Epithelial cell of esophagus (primary cell): ENCODE measurements at regions not wholly inside any gene's neighbourhood (a gene's known extent, or its start where the extent isn't known, plus 50 kb on each side); places are given as distances from the start of the nearest gene placed in this dataset.
A peak's percentile ranks its signal among the peaks of the same experiment; 100 is the strongest.

Experiments used
- DNase-seq: peaks from one replicate; pipeline ENCODE4 v3.0.0; 2010; ENCODE audit warnings: low read depth
- H3K4me3 ChIP-seq: 2 replicates; pipeline ENCODE4 v1.5.1; 2011; ENCODE audit warnings: mild to moderate bottlenecking, low read length, control low read depth
- CTCF ChIP-seq: IDR thresholded peaks from 2 replicates; pipeline ENCODE4 v1.5.1; 2011; ENCODE audit warnings: low read depth, mild to moderate bottlenecking, low read length, control low read depth, inconsistent platforms; ENCODE audit not compliant: insufficient read depth; ENCODE audit errors: missing control alignments

- DNase-seq = no peak
- TF ChIP-seq CTCF = no peak
- no peak overlapping the region for H3K4me3 ChIP-seq
These were observed 73.7 kb upstream of the NECTIN1 start for GRCh38 chr11:119802670-119803069.

- no peak overlapping the region for H3K4me3 ChIP-seq
- DNase-seq = no peak
- no peak for TF ChIP-seq CTCF
These were observed 71.6 kb upstream of the NECTIN1 start for GRCh38 chr11:119800619-119801018.

GRCh38 chr11:119800171-119800570 is 71.2 kb upstream of the NECTIN1 start:
- no peak overlapping the region for H3K4me3 ChIP-seq
- peak; percentile 39 for DNase-seq
- no peak for TF ChIP-seq CTCF

- H3K4me3 ChIP-seq = no peak overlapping the region
- no peak for TF ChIP-seq CTCF
- no peak for DNase-seq
These were observed 69.7 kb upstream of the NECTIN1 start for GRCh38 chr11:119798656-119799055.

GRCh38 chr11:119797736-119798135 is 68.7 kb upstream of the NECTIN1 start:
- DNase-seq = no peak
- no peak for TF ChIP-seq CTCF
- H3K4me3 ChIP-seq = no peak overlapping the region

- no peak for DNase-seq
- H3K4me3 ChIP-seq = no peak overlapping the region
- TF ChIP-seq CTCF = no peak
These were observed 68.2 kb upstream of the NECTIN1 start for GRCh38 chr11:119797123-119797611.

GRCh38 chr11:119796363-119797060 is 67.5 kb upstream of the NECTIN1 start:
- DNase-seq = no peak
- H3K4me3 ChIP-seq = no peak overlapping the region
- no peak for TF ChIP-seq CTCF
